ENCODE measurements at regions not wholly inside any gene's neighbourhood (a gene's known extent, or its start where the extent isn't known, plus 50 kb on each side); places are given as distances from the start of the nearest gene placed in this dataset.

DNA sequence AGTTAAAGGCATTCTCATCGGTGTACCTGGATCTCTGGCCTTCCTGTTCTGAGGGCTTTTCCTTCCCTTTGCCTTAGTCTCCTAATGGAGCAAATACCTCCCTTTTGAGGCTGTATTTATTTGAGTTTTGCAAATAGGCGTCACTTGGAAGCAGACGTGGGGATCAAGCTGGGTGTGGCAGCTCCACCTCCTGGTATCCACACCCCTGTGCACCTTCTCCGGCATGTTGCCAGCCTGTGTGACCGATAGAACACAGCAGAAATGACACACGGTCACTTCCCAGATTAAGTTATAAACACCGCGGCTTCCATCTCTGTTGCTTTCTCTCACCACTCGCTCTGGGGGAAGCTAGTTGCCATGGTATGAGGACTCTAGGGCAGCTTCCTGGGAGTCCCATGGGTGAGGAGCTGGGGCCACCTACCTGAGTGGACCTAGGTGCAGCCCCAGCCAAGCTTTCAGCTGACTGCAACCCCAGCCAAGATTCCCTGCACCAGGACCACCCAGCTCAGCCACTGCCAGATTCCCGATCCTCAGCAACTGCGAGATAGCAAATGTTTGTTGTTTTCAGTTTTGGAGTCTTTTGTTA is 214.4 kb upstream of the MVB12B start:
- TF ChIP-seq, protein P1, sequence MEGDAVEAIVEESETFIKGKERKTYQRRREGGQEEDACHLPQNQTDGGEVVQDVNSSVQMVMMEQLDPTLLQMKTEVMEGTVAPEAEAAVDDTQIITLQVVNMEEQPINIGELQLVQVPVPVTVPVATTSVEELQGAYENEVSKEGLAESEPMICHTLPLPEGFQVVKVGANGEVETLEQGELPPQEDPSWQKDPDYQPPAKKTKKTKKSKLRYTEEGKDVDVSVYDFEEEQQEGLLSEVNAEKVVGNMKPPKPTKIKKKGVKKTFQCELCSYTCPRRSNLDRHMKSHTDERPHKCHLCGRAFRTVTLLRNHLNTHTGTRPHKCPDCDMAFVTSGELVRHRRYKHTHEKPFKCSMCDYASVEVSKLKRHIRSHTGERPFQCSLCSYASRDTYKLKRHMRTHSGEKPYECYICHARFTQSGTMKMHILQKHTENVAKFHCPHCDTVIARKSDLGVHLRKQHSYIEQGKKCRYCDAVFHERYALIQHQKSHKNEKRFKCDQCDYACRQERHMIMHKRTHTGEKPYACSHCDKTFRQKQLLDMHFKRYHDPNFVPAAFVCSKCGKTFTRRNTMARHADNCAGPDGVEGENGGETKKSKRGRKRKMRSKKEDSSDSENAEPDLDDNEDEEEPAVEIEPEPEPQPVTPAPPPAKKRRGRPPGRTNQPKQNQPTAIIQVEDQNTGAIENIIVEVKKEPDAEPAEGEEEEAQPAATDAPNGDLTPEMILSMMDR (IDR thresholded peaks at IDR 0.05; ENCODE audit: unreplicated experiment): no peak
- Mint-ChIP-seq H3K36me3 (ENCODE audit: insufficient read depth, unreplicated experiment) (no peaks in the 10 kb centered on the region), H3K27me3 (ENCODE audit: insufficient read depth, unreplicated experiment) (peaks cover 87% of the 10 kb centered on the region), H3K4me1 (ENCODE audit: insufficient read depth, unreplicated experiment) (no peaks in the 10 kb centered on the region), H3K27ac (ENCODE audit: low read depth, unreplicated experiment) (no peak overlapping the region), H3K9me3 (ENCODE audit: unreplicated experiment) (no peaks in the 10 kb centered on the region), H3K4me3 (ENCODE audit: unreplicated experiment) (no peak overlapping the region)
- intact Hi-C loops (cut with micrococcal nuclease): no loop called here
- POLR2A ChIA-PET: no interaction called here
- no TSS peak for BruUV-seq (replicated peaks)
- CTCF ChIA-PET: no interaction called here
- no peak for DNase-seq (ENCODE audit: unreplicated experiment)

DNA sequence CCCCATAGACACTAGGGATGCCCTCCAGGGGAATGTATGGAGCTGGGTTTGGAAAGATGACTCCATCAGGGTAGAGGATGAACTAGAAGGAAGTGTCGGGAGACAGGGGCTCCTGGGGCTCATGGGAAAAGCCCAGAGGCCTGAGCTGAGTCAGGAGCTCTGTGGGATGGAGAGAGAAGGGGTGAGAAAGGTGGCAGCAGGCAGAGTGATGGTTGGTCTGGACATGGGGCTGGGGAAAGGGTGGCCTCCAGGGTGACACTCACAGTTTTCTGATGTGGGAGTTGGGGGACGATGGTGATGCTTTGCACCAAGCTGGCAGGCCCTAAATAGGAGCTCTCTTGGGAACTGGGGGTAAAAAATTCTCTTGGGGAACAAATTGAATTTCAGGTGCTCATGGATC is 213.5 kb upstream of the MVB12B start:
- intact Hi-C loops (cut with micrococcal nuclease): no loop called here
- no peaks in the 10 kb centered on the region for H3K36me3 Mint-ChIP-seq (ENCODE audit: insufficient read depth, unreplicated experiment)
- TF ChIP-seq, protein P1 (IDR thresholded peaks at IDR 0.05; ENCODE audit: unreplicated experiment): no peak

DNA sequence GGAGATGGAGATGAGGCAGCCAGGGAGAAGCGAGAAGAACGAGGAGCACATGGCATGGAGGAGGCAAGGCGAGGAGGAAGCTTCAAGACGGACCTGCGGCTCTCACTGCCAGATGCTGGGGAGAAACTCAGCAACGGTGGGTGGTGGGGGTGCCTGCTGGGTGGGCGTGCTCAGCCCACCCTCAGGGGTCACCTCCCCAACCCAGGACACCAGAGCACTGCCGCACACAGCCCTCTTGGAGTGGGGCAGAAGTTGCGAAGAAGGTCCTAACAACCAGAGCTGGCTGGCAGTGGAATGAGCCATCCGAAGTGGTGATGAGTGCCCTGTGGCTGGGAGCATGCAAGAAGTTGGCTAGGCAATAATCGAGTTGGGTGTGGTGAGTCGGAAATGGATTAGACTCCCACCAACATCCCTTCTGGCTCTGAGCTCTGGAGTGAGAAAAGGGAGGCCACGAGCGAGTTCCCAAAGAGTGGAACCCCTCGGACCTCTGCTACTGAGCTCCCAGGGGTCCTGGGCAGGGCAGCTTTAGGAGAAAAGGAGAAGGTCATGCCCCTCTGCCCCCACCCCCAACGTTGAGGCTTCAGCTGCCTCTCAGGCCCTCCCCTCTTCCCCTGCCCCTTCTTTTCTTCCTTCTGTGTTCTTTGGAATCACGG is 212.7 kb upstream of the MVB12B start:
- Mint-ChIP-seq H3K27ac (ENCODE audit: low read depth, unreplicated experiment) (no peak overlapping the region), H3K4me1 (ENCODE audit: insufficient read depth, unreplicated experiment) (no peaks in the 10 kb centered on the region), H3K36me3 (ENCODE audit: insufficient read depth, unreplicated experiment) (no peaks in the 10 kb centered on the region), H3K4me3 (ENCODE audit: unreplicated experiment) (no peak overlapping the region), H3K9me3 (ENCODE audit: unreplicated experiment) (no peaks in the 10 kb centered on the region), H3K27me3 (ENCODE audit: insufficient read depth, unreplicated experiment) (peaks cover 78% of the 10 kb centered on the region)
- POLR2A ChIA-PET: no interaction called here
- CTCF ChIA-PET: interaction anchor here (0.6 to 0.8 kb wide), 2 partner anchors 115 to 284 kb away, joined by 3 to 6 read pairs; no protein-coding TSS in a partner anchor
- no peak for DNase-seq (ENCODE audit: unreplicated experiment)
- intact Hi-C loops (cut with micrococcal nuclease): no loop called here
- TF ChIP-seq, protein P1 (IDR thresholded peaks at IDR 0.05; ENCODE audit: unreplicated experiment): no peak
- BruUV-seq (replicated peaks): no TSS peak

More for the DNA sequence above, 213.5 kb upstream of the MVB12B start:
- Mint-ChIP-seq H3K4me1 (ENCODE audit: insufficient read depth, unreplicated experiment) (no peaks in the 10 kb centered on the region), H3K4me3 (ENCODE audit: unreplicated experiment) (no peak overlapping the region), H3K27ac (ENCODE audit: low read depth, unreplicated experiment) (no peak overlapping the region), H3K9me3 (ENCODE audit: unreplicated experiment) (no peaks in the 10 kb centered on the region), H3K27me3 (ENCODE audit: insufficient read depth, unreplicated experiment) (peaks cover 85% of the 10 kb centered on the region)
- DNase-seq (ENCODE audit: unreplicated experiment): no peak
- no TSS peak for BruUV-seq (replicated peaks)
- CTCF ChIA-PET: interaction anchor here (0.6 kb wide), 2 partner anchors 14 to 116 kb away, joined by 3 read pairs; no protein-coding TSS in a partner anchor
- POLR2A ChIA-PET: no interaction called here

DNA sequence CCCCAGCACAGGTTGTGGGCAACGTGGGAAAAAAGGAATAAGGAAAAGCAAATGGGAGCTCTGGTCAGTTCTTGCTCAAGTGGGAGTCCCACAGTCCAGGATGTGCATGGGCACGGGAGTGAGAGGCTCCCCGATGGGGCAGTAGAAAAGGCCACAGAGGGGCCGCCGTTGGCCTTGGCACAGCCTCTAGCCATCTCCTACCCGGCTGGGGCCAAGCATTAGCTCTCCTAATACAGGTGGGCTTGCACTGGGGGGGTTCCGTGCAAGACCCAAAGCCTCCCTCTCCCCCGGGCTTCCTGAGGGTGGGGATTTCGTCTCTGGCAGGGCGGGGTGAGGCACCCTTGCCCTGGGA is 212.2 kb upstream of the MVB12B start:
- peaks cover 73% of the 10 kb centered on the region for H3K27me3 Mint-ChIP-seq (ENCODE audit: insufficient read depth, unreplicated experiment)
- no peak overlapping the region for H3K27ac Mint-ChIP-seq (ENCODE audit: low read depth, unreplicated experiment)
- no peak overlapping the region for H3K4me3 Mint-ChIP-seq (ENCODE audit: unreplicated experiment)
- no peaks in the 10 kb centered on the region for H3K9me3 Mint-ChIP-seq (ENCODE audit: unreplicated experiment)
- TF ChIP-seq, protein P1 (IDR thresholded peaks at IDR 0.05; ENCODE audit: unreplicated experiment): no peak
- ChIA-PET POLR2A (no interaction called here), CTCF (interaction anchor here (0.8 kb wide), 1 partner anchor 283 kb away, joined by 6 read pairs; no protein-coding TSS in a partner anchor)
- no TSS peak for BruUV-seq (replicated peaks)
- no peaks in the 10 kb centered on the region for H3K36me3 Mint-ChIP-seq (ENCODE audit: insufficient read depth, unreplicated experiment)
- intact Hi-C loops (cut with micrococcal nuclease): no loop called here
- no peaks in the 10 kb centered on the region for H3K4me1 Mint-ChIP-seq (ENCODE audit: insufficient read depth, unreplicated experiment)
- DNase-seq (ENCODE audit: unreplicated experiment): no peak

All from MCF 10A (cell line).